Fibroblast of skin of right biceps (primary cell): ENCODE measurements at regions not wholly inside any gene's neighbourhood (a gene's known extent, or its start where the extent isn't known, plus 50 kb on each side); places are given as distances from the start of the nearest gene placed in this dataset.
"Not testable (repeated sequence)": the region's sequence is repeated elsewhere in the genome, so short reads cannot be mapped to it uniquely, and the experiment has no call there.

ENCODE experiments used
- DNase-seq: peaks from one replicate; pipeline ENCODE4 v3.0.0-alpha.2; 2013

DNA sequence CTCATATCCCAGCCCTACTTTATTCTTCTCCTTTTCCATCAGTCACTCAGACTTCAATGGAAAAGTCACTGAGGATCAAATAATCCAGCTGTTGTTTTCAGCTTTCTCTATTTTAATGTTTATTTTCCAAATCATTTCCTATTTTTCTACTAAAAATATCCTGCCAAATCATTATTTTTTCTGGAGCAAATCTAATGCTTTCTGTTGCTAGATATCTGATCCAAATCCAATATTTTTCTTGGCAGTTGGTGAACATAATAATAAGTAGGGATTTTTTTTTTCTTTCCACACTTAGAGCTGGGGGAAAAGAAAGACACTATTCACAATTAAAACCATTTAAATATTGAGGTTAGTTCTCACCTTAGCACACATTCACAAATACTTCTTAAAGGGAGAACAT is 656.1 kb downstream of the DACH1 start:
- DNase-seq, result no peak

DNA sequence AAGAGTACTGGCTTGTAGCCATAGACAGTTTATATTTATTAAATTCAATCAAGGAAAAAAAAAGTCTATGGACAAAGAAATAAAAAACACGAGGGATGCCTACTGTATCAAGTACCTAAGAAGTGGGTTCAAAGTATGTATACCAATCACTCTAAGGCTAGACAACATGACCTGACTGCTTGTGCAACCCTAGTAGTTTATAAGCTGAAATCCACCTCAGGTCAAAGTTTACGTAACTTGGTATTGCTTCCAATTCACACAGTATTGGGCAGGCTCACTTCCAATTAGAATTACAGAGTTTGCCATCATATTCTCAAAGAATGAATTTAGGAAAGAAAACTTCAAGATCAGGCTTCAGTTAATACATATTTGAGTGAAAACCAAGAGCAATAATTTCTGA is 657.8 kb downstream of the DACH1 start:
- DNase-seq, result no peak

GRCh38 chr13:71184583-71184982 is 682.4 kb downstream of the DACH1 start:
- not testable (repeated sequence) for DNase-seq

DNA sequence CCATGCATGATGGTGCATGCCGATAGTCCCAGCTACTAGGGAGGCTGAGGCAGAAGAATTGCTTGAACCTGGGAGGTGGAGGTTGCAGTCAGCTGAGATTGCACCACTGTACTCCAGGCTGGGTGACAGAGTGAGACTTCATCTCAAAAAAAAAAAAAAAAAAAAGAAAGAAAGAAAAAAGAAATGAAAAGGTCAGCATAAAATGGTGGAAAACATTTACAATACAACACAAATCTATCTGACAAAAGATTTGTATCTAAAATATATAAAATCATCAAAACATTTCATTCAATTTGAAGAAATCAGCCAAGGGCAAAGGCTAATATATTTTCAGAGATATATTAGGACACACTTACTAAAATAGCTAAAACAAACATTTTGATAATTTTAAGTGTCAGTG is 683.7 kb downstream of the DACH1 start:
- DNase-seq, result not testable (repeated sequence)

GRCh38 chr13:71171740-71172139 is 695.3 kb downstream of the DACH1 start:
- no peak for DNase-seq

DNA sequence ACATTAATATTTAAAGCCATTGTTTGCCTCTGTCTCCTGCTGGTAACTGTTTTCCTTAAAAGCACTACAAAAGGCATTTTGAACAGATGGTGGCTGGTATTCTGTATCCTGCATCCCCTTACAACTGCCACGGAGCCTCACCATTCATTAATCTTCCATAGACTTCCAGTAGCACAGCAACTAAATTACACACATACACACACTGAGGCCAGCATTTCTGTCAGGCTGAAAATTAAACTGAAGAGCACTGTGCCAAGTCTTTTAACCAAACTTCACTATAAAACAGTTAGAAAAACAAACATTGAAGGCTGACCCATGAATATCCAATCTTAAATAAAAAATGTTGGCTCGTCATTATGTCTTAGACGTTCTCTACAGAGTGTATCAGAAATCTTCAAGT is 697.8 kb downstream of the DACH1 start:
- DNase-seq, result no peak

- DNase-seq, result no peak
Measured at GRCh38 chr13:71156550-71156949, 710.5 kb downstream of the DACH1 start.

DNA sequence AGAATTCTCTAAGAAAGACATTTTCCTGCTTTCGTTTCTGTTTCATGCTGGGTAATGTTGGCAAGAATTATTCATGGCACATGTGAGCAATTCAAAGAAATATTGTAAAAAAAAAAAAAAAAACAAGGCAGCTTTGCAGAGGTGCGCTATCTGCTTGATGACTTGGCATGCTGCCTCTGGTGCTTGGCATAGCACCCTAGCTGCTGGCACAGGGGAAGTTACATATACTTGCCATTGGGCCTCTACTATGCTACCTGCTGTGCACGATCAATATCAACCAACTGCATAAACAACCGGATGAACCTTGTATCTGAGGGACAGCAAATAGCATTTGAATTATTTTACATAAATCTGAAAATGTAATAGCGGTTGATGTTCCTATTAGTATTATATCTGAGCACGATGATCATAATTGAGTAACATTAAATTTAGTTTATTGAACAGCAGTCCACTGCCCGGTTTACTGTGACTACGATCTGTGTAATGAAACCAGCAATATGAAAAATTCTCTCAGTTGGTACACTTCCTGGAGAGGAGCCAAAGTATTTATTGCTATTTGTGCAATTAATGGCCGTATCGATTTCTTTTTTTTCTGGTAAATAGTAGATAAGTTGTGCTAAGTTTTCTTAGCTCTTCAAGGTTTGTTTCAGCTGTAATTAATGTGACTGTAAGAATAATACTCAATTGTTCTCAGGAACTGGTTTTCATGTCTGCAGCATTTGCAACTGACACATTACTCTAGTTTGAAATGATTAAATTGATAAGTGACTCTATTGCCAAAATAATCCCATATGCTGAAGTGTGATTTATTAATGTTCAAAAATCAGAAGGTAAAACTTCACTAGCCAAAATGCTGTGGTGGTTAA is 717.3 kb downstream of the DACH1 start:
- no peak for DNase-seq

DNA sequence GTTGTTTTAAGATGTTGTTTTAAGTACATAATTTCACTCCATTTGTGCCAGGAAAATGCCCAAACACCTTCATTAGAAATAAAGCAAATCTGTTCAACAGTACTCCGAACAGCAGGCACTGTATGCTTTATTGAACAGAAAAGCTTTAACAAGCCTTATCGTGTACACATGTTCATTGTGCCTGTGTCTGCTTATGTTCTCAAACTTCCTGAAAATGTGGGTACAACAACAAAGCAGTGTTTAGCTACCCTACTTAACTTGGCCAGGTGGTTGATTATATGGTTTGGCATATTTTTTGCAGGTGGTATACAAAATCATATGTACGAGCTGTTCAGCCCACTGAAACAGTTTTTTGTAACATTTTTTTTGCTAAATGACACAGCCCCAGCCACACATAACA is 718.0 kb downstream of the DACH1 start:
- no peak for DNase-seq

GRCh38 chr13:71148396-71148795 is 718.6 kb downstream of the DACH1 start:
- DNase-seq, result no peak

DNA sequence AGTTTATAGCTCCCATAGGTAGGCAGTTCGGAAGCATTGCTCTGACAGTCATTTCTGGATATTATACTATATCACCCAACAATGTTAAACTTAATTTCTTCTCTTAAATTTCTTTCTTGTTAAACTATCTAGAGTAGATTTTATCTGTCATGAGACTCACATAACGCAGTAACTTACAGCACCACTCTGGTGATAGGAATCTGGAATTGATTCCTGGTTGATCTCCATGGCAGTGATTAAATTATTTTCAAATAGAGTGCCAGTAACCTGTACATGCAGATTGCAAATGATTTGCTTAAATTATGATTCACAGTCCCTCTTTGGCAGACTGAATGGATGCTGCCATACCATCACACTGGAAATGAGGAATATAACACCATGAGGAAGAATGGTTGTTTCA is 722.1 kb downstream of the DACH1 start:
- no peak for DNase-seq

DNA sequence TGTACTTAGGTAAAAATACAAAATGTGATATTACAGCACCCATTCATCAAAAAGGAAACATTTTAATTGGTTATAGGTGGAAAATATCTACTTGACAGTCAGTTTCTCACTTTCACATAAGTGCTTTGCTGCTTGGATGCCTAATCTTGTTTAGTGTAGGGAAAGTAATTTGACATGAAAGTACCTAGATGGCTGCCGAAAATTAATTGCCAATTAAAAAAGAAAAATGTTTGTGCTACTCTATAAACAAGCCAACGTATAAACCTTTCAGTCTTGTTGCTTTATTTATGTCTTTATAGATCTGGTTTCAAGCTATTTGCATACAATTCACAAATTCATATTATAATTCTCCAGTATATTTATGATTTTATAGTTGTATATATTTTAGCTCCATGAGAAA is 729.9 kb downstream of the DACH1 start:
- no peak for DNase-seq

DNA sequence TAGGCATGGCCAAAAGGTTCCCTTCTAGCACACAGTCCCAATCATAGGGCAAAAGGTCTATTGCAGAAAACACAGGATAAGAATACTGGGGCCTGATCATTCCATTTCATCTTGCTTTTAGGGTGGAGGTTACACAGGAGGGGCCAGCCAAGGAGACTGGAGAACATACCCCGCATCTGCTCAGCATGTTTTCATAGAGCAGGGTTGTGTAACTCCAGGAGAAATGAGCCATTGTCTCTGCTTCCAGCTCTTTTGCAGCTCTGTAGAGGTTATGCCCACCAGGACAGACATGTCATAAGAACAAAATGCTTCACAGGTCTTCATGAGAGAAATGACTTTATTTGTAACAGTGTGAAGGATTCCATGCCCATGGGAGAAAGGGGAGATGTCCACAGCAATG is 742.8 kb downstream of the DACH1 start:
- DNase-seq, result no peak

DNA sequence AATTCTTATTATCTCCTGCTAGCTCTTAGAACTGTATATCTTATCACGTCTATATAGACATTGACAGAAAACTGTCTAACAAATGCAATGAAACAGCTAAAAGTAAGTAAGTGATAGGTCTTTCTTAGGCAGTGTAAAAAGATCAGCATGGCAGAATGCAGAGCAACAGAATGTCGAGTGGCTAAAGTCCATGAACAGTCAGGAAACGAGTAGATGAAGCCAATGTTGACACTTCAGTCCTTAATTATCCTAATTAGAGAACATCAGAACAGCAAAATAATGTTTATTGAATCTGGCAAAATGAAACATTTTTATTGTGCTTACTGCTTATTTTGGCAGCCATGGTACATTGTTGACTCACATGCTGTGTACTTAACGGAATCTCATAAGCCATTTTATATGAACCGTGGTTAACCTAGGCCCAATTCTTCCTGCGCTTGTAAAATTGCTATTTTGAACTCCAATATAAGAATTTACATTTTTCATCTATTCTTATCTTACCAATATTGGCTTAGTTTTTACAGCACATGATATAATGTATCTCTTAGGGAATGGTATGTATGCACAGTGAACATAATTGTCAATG is 748.1 kb downstream of the DACH1 start:
- DNase-seq, result no peak

DNA sequence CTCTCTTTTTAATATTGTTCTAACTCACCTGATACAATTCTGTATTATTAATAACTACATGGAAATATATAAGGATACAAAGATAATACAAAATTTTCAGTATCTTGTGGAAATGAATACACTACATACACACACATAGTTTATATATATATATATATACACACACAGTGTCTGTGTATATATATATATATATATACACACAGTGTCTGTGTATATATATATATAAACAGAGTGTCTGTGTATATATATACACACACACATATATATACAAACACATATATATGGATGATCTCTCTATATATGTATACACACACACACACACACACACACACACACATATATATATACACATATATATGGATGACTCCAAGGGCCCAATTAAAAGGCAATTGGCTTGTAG is 749.1 kb downstream of the DACH1 start:
- no peak for DNase-seq

DNA sequence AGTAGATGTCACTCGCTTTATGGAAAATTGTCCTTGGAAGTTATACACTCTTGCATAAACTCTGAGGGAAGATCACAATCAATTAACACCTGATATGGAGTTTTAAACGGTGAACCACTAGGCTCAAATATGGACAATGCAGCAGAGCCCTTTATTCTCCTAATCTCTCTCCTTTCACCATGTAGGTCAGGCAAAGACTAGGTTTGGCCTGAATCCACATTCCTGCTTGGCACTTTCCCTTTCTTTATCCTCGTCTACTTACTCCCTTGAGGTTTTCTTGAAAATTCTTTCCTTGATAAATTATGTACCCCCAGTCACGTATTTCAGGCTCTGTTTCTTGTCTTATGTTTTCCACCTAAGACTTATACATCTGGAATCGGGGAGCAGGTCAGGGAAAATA is 751.7 kb downstream of the DACH1 start:
- no peak for DNase-seq

DNA sequence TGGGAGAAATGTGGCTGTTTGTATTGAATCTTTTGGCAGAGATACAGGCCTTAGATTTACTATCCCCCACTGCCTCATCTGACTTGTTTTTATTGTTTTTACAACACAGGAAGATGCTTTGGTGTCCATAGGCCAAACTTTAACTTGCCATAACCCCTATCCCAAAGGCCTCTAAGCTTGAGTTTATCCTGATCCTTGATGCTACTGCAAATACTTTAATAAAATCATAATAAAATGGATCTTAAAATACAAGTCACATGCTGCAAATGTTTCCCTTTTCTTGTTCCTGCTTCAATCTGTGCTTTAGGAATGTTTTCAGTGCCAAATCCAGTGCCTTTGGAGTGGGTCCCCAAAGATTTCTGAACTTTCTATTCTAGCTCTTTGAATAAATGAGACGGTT is 770.6 kb downstream of the DACH1 start:
- DNase-seq, result no peak

DNA sequence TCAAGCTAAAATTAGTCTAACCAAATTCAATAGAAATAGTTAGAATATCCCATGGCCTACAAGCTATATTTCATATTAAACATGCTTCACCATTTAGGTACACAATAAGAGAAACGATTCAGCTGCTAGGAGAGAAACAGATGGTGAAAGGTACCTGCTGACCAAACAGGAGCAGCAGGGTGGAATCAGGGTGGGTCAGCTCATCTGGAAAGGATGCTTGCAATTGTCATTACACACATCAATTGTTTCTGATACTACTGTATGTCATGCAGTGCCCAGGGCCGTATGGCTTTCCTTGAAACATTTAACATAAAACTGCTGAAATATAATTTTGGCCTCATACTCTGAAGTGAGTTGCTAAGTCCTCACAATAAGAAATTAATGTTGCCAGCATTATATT is 776.0 kb downstream of the DACH1 start:
- no peak for DNase-seq

DNA sequence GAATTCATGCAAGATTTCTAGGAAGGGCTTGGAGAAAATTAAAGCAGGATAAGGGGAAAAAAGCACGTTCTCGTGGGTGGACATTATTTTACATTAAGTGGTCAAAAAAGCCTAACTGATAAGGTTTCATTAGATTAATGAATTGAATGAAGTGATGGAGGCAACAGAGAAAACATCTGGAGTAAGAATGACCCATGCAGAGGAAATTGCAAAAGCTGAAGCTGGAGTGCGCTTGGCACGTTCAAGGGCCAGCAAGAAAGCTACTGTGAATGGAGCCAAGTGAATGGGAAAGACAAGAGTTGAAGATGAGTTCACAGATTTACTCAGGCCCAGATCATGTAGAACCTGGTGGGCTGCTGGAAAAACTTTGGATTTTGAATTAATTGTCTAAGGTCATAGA is 777.9 kb downstream of the DACH1 start:
- DNase-seq, result no peak

DNA sequence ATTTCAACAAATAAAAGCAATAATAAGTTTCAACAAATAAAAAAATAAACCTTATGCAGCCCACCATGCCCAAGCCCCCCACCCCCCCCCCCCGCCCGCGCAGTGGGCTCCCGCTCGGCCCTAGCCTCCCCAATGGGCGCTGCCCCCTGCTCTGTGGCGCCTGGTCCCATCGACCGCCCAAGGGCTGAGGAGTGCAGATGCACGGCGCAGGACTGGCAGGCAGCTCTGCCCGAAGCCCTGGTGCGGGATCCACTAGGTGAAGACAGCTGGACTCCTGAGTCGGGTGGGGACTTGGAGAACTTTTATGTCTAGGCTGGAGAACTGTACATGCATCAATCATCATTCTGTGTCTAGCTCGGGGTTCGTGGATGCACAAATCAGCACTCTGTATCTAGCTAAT is 779.6 kb downstream of the DACH1 start:
- DNase-seq, result no peak

DNA sequence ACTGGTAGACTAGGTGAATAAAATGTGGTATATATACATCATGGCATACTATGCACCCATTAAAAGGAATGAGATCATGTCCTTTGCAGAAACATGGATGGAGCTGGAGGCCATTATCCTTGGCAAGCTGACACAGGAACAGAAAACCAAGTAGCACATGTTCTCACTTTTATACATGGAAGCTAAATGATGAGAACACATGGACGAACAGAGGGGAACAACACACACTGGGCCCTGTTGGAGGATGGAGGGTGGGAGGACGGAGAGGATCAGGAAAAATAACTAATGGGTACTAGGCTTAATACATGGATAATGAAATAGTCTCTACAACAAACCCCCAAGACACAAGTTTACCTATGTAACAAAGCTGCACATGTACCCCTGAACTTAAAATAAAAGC is 780.0 kb downstream of the DACH1 start:
- no peak for DNase-seq

GRCh38 chr13:71082631-71083030 is 784.4 kb downstream of the DACH1 start:
- DNase-seq, result no peak

- peak; percentile 1 for DNase-seq
Measured at GRCh38 chr13:71079638-71080037, 787.4 kb downstream of the DACH1 start.

DNA sequence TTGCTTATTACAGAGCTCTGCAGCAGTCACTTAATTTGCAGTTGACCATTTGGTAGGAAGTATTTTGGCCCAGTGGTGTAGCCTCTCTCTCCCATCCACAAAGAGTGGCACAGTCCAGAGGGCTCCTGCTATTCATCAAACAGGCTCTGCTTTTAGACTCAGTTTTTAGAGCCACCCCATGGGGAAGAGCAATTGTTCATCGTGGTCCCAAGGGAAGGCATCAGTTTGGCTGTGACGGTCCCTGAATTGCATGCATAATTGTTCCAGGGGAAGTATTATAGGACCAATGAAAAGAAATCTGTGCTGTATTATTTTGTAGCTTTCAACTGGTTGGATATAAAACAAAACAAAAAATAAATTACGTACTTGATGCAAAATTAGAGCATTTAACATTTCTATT is 799.0 kb downstream of the DACH1 start:
- DNase-seq, result no peak
